Right atrium auricular region (tissue), 2 donors: ENCODE measurements at regions not wholly inside any gene's neighbourhood (a gene's known extent, or its start where the extent isn't known, plus 50 kb on each side); places are given as distances from the start of the nearest gene placed in this dataset.
"Not testable (repeated sequence)": the region's sequence is repeated elsewhere in the genome, so short reads cannot be mapped to it uniquely, and the experiment has no call there.

ENCODE experiments used
- DNase-seq: peaks from one replicate; pipeline ENCODE4 v3.0.0-alpha.2; 2019; ENCODE audit warnings: low spot score
- H3K27ac ChIP-seq, 2 donors: fragments of 200-600 bp; sonication (generic); 1 replicate in 1 of 2; 2 replicates in 1 of 2; pipeline ENCODE4 v1.5.1; 2016 to 2019
- H3K27me3 ChIP-seq, 2 donors: fragments of 200-600 bp; sonication (generic); one replicate each; pipeline versions ENCODE4 v1.5.1 to v1.6.0; 2017 to 2019
- H3K36me3 ChIP-seq: fragments of 200-600 bp; sonication (generic); one replicate; pipeline ENCODE4 v1.5.1; 2016
- H3K4me1 ChIP-seq, 2 donors: fragments of 200-600 bp; sonication (generic); one replicate each; pipeline versions ENCODE4 v1.5.1 to v1.6.0; 2017 to 2019
- H3K4me3 ChIP-seq, 2 donors: fragments of 200-600 bp; sonication (generic); 1 replicate in 1 of 2; 2 replicates in 1 of 2; pipeline ENCODE4 v1.5.1; 2017 to 2019; ENCODE audit warnings: mild to moderate bottlenecking in 1 of 2, moderate library complexity in 1 of 2
- H3K9me3 ChIP-seq, 2 donors: fragments of 200-600 bp; sonication (generic); one replicate each; pipeline ENCODE4 v1.5.1; 2019
- TF ChIP-seq, protein P1 (sequence below), 2 donors: fragments of 200-600 bp; sonication (generic); IDR thresholded peaks; one replicate each; pipeline ENCODE4 v1.5.1; 2019; ENCODE audit warnings: antibody characterized with exemption in 2 of 2

DNA sequence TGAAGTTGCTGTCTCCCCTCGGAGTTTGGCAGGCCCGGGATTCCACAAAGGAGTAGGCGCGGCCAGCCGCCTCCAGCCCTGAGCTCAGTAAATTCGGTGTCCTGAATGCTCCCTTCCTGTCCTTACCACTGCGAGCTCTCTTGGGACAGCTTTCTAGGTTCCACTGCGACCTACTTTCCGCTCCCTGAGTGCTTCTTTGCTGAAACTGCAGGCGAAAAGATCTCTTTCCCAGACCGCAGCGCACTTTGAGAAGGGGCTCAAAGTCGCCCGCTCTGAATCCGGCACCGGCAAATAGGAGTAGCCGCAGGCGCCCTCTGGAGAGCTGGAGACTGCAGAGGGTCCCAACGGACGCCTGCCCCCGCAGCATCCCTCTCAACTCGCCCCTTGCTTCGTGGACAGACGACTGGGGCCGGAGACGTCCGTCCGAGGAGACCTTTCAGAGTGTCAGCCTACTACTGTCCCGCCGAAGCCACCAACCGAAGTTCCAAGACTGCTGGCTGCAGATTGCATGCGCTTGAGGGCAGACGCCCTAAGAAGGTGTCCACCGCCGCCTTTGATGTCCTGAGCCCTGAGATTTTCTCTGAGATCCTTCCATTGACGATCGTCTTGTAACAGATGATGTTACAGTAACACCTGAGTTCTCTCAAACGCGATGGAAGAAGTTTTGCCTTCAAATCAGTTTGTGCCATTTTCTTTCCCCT, 96.0 kb downstream of the ANXA2R start:
- DNase-seq: no peak

DNA sequence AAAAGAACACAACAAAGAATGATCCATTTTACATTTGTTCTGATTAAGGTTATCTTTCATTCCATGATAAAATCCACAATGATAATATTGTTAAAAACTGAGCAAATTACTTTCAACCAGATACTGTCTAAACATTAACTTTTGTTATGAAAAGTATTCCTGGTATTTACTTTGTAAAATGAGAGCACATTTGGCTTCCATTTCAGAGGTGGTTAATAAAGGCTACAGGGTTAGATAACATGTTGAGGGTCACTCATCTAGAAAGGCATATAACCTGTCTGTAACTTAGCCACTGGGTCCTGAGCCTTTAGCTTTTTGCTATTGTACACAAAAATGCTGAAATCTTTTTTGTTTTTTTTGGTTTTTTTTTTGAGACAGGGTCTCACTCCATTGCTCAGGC, 99.3 kb downstream of the ANXA2R start:
- no peak for DNase-seq
- Histone ChIP-seq H3K27ac (no peak overlapping the region), H3K4me3 (no peak overlapping the region), H3K9me3 (peaks cover 0 to 3% of the 10 kb centered on the region in 2 donors), H3K36me3 (no peaks in the 10 kb centered on the region), H3K4me1 (peaks cover 0 to 7% of the 10 kb centered on the region in 2 donors), H3K27me3 (peaks cover 0 to 11% of the 10 kb centered on the region in 2 donors)
- TF ChIP-seq, protein P1, sequence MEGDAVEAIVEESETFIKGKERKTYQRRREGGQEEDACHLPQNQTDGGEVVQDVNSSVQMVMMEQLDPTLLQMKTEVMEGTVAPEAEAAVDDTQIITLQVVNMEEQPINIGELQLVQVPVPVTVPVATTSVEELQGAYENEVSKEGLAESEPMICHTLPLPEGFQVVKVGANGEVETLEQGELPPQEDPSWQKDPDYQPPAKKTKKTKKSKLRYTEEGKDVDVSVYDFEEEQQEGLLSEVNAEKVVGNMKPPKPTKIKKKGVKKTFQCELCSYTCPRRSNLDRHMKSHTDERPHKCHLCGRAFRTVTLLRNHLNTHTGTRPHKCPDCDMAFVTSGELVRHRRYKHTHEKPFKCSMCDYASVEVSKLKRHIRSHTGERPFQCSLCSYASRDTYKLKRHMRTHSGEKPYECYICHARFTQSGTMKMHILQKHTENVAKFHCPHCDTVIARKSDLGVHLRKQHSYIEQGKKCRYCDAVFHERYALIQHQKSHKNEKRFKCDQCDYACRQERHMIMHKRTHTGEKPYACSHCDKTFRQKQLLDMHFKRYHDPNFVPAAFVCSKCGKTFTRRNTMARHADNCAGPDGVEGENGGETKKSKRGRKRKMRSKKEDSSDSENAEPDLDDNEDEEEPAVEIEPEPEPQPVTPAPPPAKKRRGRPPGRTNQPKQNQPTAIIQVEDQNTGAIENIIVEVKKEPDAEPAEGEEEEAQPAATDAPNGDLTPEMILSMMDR (IDR thresholded peaks at IDR 0.05): no peak

More for the DNA sequence above, 96.0 kb downstream of the ANXA2R start:
- peaks cover 3 to 16% of the 10 kb centered on the region in 2 donors for H3K27me3 ChIP-seq
- H3K4me3 ChIP-seq: peak overlapping the region in 1 of 2 donors; percentile 33
- TF ChIP-seq, protein P1 (IDR thresholded peaks at IDR 0.05): no peak
- no peaks in the 10 kb centered on the region for H3K9me3 ChIP-seq
- H3K36me3 ChIP-seq: no peaks in the 10 kb centered on the region
- no peak overlapping the region for H3K27ac ChIP-seq
- H3K4me1 ChIP-seq: peaks cover 0 to 13% of the 10 kb centered on the region in 2 donors

DNA sequence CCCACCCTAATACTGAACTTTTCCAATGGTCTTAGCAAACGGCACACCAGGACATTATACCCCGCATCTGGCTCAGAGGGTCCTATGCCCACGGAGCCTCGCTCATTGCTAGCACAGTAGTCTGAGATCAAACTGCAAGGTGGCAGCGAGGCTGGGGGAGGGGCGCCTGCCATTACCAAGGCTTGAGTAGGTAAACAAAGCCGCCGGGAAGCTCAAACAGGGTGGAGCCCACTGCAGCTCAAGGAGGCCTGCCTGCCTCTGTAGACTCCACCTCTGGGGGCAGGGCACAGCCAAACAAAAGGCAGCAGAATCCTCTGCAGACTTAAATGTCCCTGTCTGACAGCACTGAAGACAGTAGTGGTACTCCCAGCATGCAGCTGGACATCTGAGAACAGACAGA, 108.1 kb downstream of the ANXA2R start:
- H3K4me1 ChIP-seq, H3K27ac ChIP-seq, H3K36me3 ChIP-seq, H3K9me3 ChIP-seq, H3K27me3 ChIP-seq, DNase-seq, H3K4me3 ChIP-seq: not testable (repeated sequence)

DNA sequence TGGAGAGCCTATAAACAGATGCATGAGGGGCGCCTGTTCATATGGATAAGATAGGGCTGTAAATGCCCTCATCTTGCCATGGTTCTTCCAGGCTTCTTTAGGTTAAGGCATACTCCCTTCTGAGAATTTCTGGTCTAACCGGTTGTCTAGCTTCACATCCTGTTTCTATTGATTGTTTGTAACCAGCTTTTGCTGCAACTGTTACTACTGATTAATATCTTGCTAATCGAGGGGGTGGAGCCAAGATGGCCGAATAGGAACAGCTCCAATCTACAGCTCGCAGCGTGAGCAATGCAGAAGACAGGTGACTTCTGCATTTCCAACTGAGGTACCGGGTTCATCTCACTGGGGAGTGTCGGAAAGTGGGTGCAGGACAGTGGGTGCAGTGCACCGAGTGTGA, 108.7 kb downstream of the ANXA2R start:
- not testable (repeated sequence) for H3K27me3 ChIP-seq, H3K36me3 ChIP-seq, DNase-seq, H3K9me3 ChIP-seq, H3K4me1 ChIP-seq, H3K27ac ChIP-seq, H3K4me3 ChIP-seq

DNA sequence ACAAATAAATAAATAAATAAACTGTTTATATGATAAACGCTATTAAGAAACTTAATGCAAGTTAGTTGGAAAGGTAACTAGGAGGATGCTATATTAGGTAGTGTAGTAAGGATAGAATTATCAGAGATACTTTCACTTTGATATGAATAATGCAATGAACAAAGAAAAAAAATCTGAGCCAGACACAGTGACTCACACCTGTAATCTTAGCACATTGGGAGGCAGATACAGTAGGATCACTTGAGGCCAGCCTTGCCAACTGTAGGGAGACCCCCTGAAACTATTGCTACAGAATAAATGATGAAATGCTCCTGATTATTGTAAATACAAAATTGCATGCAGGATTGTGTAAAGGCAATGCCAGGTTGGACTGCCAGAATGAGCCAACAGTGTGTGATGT, 109.2 kb downstream of the ANXA2R start:
- no peaks in the 10 kb centered on the region for H3K4me1 ChIP-seq
- no peak for DNase-seq
- H3K27ac ChIP-seq: no peak overlapping the region
- peaks cover 0 to 4% of the 10 kb centered on the region in 2 donors for H3K9me3 ChIP-seq
- no peak overlapping the region for H3K4me3 ChIP-seq
- H3K27me3 ChIP-seq: no peaks in the 10 kb centered on the region
- TF ChIP-seq, protein P1 (IDR thresholded peaks at IDR 0.05): no peak
- H3K36me3 ChIP-seq: no peaks in the 10 kb centered on the region

DNA sequence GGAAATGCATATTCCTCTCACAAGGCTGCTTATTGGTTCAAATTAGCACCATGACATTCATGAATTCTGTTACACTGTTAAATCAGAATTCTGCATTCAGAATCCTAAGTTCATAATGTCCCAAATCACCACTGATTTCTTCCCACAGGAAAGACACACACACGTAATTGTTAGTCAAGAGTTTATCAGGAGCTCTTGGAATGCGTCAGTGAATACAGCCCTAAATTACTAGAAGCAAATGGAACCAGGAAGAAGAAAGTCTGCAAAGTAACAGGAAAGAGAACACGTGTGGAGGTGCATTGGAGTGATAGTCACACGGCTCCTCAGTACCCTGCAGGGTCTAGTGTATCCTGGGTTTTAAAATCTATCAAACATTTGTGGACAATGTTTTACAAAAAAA, 110.2 kb downstream of the ANXA2R start:
- no peaks in the 10 kb centered on the region for H3K36me3 ChIP-seq
- DNase-seq: no peak
- H3K27me3 ChIP-seq: no peaks in the 10 kb centered on the region
- no peak overlapping the region for H3K4me3 ChIP-seq
- H3K9me3 ChIP-seq: peaks cover 0 to 4% of the 10 kb centered on the region in 2 donors
- H3K27ac ChIP-seq: no peak overlapping the region
- no peaks in the 10 kb centered on the region for H3K4me1 ChIP-seq
- TF ChIP-seq, protein P1 (IDR thresholded peaks at IDR 0.05): no peak

DNA sequence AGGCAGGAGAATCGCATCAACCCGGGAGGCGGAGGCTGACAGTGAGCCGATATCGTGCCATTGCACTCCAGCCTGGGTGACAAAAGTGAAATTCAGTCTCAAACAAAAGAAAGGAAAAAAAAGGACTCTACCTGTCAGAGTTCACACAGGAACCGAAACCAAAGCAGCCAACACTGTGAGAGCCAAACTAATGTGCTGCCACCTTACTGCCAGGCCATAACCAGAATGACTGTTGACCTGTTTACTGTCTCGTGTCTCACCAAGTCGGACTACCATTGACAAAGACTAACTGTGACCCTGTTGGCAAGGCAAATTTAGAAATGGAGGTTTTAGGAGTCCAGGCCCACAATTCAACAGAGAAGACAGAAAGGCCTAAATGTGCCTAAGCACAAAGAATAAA, 112.4 kb downstream of the ANXA2R start:
- no peak overlapping the region for H3K27ac ChIP-seq
- H3K4me1 ChIP-seq: no peaks in the 10 kb centered on the region
- TF ChIP-seq, protein P1 (IDR thresholded peaks at IDR 0.05): no peak
- peaks cover 0 to 4% of the 10 kb centered on the region in 2 donors for H3K9me3 ChIP-seq
- no peak for DNase-seq
- H3K36me3 ChIP-seq: no peaks in the 10 kb centered on the region
- no peak overlapping the region for H3K4me3 ChIP-seq
- no peaks in the 10 kb centered on the region for H3K27me3 ChIP-seq
